C4-2B (cell line): ENCODE measurements at regions not wholly inside any gene's neighbourhood (a gene's known extent, or its start where the extent isn't known, plus 50 kb on each side); places are given as distances from the start of the nearest gene placed in this dataset.

Experiments used
- CTCF ChIP-seq: fragments of 450-650 bp; conservative IDR thresholded peaks from 2 replicates; pipeline ENCODE4 v1.5.1; 2017; ENCODE audit warnings: mild to moderate bottlenecking
- ZFX ChIP-seq: fragments of 450-650 bp; IDR thresholded peaks from 2 replicates; pipeline ENCODE4 v1.6.1; 2017

- TF ChIP-seq CTCF = no peak
- TF ChIP-seq ZFX = no peak
Measured at GRCh38 chrX:107389726-107390125, 59.7 kb upstream of the FRMPD3 start.
